Neuronal stem cell (in vitro differentiated cells): ENCODE measurements at regions not wholly inside any gene's neighbourhood (a gene's known extent, or its start where the extent isn't known, plus 50 kb on each side); places are given as distances from the start of the nearest gene placed in this dataset.

Source experiments
- DNase-seq: peaks from one replicate; pipeline ENCODE4 v3.0.0-alpha.2; 2013; ENCODE audit warnings: low spot score
- H2AFZ ChIP-seq: one replicate; pipeline ENCODE4 v1.6.1; 2013; ENCODE audit warnings: mild to moderate bottlenecking, low read length, inconsistent platforms
- H2AK5ac ChIP-seq: 2 replicates; pipeline ENCODE4 v1.6.1; 2013; ENCODE audit warnings: low read depth, mild to moderate bottlenecking, inconsistent platforms, low read length, moderate library complexity, mixed read lengths
- H2BK120ac ChIP-seq: 2 replicates; pipeline ENCODE4 v1.6.1; 2013; ENCODE audit warnings: low read depth, mild to moderate bottlenecking, inconsistent platforms, low read length, moderate library complexity, mixed read lengths
- H2BK12ac ChIP-seq: one replicate; pipeline ENCODE4 v1.6.1; 2013; ENCODE audit warnings: low read length, inconsistent platforms
- H2BK15ac ChIP-seq: 2 replicates; pipeline ENCODE4 v1.6.1; 2013; ENCODE audit warnings: mild to moderate bottlenecking, low read length, inconsistent platforms, mixed read lengths
- H2BK5ac ChIP-seq: one replicate; pipeline ENCODE4 v1.6.1; 2013; ENCODE audit warnings: inconsistent platforms, mild to moderate bottlenecking, low read length, moderate library complexity
- H3K14ac ChIP-seq: one replicate; pipeline ENCODE4 v1.6.1; 2013; ENCODE audit warnings: low read length, inconsistent platforms
- H3K18ac ChIP-seq: 2 replicates; pipeline ENCODE4 v1.6.1; 2013; ENCODE audit warnings: low read length, inconsistent platforms
- H3K23ac ChIP-seq: 2 replicates; pipeline ENCODE4 v1.6.1; 2013; ENCODE audit warnings: low read depth, mild to moderate bottlenecking, mixed read lengths, low read length, inconsistent platforms; ENCODE audit not compliant: poor library complexity
- H3K27ac ChIP-seq: replicated peaks from 3 replicates; pipeline ENCODE4 v1.5.1; 2013; ENCODE audit warnings: low read length, inconsistent platforms
- H3K27me3 ChIP-seq, 3 experiments: 2 replicates each; pipeline ENCODE4 v1.6.1; 2013; ENCODE audit warnings: low read length in 3 of 3, mild to moderate bottlenecking in 2 of 3, inconsistent platforms in 1 of 3, low read depth in 1 of 3, mixed read lengths in 1 of 3, moderate library complexity in 1 of 3; ENCODE audit not compliant: control insufficient read depth in 3 of 3, insufficient read depth in 3 of 3
- H3K36me3 ChIP-seq, 2 donors: replicated peaks in 1 of 2; 2 replicates each; pipeline ENCODE4 v1.6.1; 2013; ENCODE audit warnings: low read length in 2 of 2; ENCODE audit not compliant: control insufficient read depth in 2 of 2, insufficient read depth in 2 of 2
- H3K4ac ChIP-seq: 2 replicates; pipeline ENCODE4 v1.6.1; 2013; ENCODE audit warnings: inconsistent platforms, mild to moderate bottlenecking, low read length, moderate library complexity
- H3K4me1 ChIP-seq, 2 donors: 1 replicate in 1 of 2; 2 replicates in 1 of 2; pipeline ENCODE4 v1.6.1; 2013; ENCODE audit warnings: low read length in 2 of 2, low read depth in 1 of 2; ENCODE audit not compliant: control insufficient read depth in 2 of 2, insufficient read depth in 1 of 2
- H3K4me2 ChIP-seq: one replicate; pipeline ENCODE4 v1.6.1; 2013; ENCODE audit warnings: mild to moderate bottlenecking, low read length, inconsistent platforms; ENCODE audit not compliant: insufficient read depth, poor library complexity, severe bottlenecking
- H3K4me3 ChIP-seq, 2 donors: 2 replicates each; pipeline ENCODE4 v1.5.1; 2013; ENCODE audit warnings: low read length in 2 of 2, mild to moderate bottlenecking in 2 of 2, inconsistent platforms in 1 of 2, moderate library complexity in 1 of 2
- H3K79me1 ChIP-seq: one replicate; pipeline ENCODE4 v1.6.1; 2013; ENCODE audit warnings: low read depth, mild to moderate bottlenecking, inconsistent platforms, low read length, moderate library complexity
- H3K9ac ChIP-seq: one replicate; pipeline ENCODE4 v1.6.1; 2013; ENCODE audit warnings: mild to moderate bottlenecking, low read depth, low read length, inconsistent platforms; ENCODE audit not compliant: poor library complexity
- H3K9me3 ChIP-seq, 2 donors: replicated peaks in 1 of 2; 2 replicates each; pipeline versions ENCODE3 to v1.6.1; 2013; ENCODE audit warnings: low read length in 2 of 2, mild to moderate bottlenecking in 2 of 2, inconsistent platforms in 1 of 2, low read depth in 1 of 2, mixed read lengths in 1 of 2, moderate library complexity in 1 of 2; ENCODE audit not compliant: control insufficient read depth in 2 of 2, insufficient read depth in 1 of 2
- H4K8ac ChIP-seq: one replicate; pipeline ENCODE4 v1.6.1; 2013; ENCODE audit warnings: low read depth, mild to moderate bottlenecking, inconsistent platforms, low read length, moderate library complexity
- H4K91ac ChIP-seq: one replicate; pipeline ENCODE4 v1.6.1; 2013; ENCODE audit warnings: low read length, low read depth, mild to moderate bottlenecking, inconsistent platforms; ENCODE audit not compliant: poor library complexity
- WGBS, 2 donors: extraction: QIAGEN DNeasy Blood & Tissue Kit; methylation state at CpG; one replicate each; pipeline ENCODE4 v1.1.7; 2013; ENCODE audit warnings: missing lambda C conversion rate in 2 of 2, mixed read lengths in 1 of 2; ENCODE audit not compliant: insufficient read length in 2 of 2, insufficient replicate concordance in 1 of 2; ENCODE audit errors: extremely low coverage in 2 of 2; 5-methylcytosine and 5-hydroxymethylcytosine counted together

DNA sequence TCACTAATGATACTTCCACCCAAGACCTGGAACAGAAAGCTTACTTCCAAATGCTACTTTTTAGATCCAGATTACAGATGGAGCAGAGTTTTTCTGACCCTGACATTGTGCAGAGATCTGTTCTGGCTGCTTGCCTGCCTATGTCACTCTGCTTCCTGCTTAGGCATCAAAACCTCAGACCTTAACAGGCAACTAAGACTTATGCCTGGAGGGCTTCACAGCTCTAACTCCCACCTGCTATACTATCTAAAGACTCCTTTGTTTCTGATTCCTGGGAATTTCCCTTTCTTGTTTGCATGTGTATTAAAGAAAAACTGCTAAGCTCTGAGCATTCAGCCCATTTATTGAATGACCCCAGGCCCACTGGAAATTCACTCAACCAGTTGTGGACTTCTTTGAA lies 157.4 kb upstream of the NPHP3 start:
- H2AFZ ChIP-seq = no peak overlapping the region
- no peak overlapping the region for H2BK5ac ChIP-seq
- H2BK12ac ChIP-seq = no peak overlapping the region
- no peak overlapping the region for H3K18ac ChIP-seq
- H3K27ac ChIP-seq = no peak overlapping the region
- no peak overlapping the region for H2AK5ac ChIP-seq
- H3K9me3 ChIP-seq = no peaks in the 10 kb centered on the region
- no peak overlapping the region for H3K4me2 ChIP-seq
- H3K14ac ChIP-seq = no peak overlapping the region
- H3K27me3 ChIP-seq = no peaks in the 10 kb centered on the region
- H3K36me3 ChIP-seq = no peaks in the 10 kb centered on the region
- H3K79me1 ChIP-seq = peaks cover 3% of the 10 kb centered on the region
- DNase-seq = no peak
- H4K91ac ChIP-seq = no peak overlapping the region
- no peak overlapping the region for H3K23ac ChIP-seq
- no peaks in the 10 kb centered on the region for H3K4me1 ChIP-seq
- H3K9ac ChIP-seq = no peak overlapping the region
- H3K4ac ChIP-seq = no peak overlapping the region
- no peak overlapping the region for H3K4me3 ChIP-seq
- no peak overlapping the region for H2BK120ac ChIP-seq
- no peak overlapping the region for H4K8ac ChIP-seq
- no peak overlapping the region for H2BK15ac ChIP-seq

DNA sequence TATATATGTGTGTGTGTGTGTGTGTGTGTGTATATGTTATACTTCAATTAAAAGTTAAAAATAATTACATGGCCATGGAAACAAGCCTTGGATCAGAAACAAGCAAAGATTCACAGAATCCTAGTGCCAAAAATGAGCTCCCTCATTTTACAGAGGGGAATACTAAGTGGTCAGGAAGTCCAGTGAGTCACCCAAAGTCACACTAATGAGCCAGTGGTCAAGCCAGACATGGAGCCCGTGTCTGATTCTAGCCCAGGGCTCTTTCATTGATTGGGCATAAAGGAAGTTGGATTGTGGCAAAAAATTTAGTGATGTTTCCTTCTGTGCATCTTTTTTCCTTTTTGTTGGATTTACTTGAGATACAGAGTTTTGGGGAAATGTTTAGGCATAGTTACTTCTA lies 152.5 kb upstream of the NPHP3 start:
- no peak overlapping the region for H3K18ac ChIP-seq
- H3K4me2 ChIP-seq = no peak overlapping the region
- no peak overlapping the region for H3K4ac ChIP-seq
- no peaks in the 10 kb centered on the region for H3K79me1 ChIP-seq
- no peaks in the 10 kb centered on the region for H3K36me3 ChIP-seq
- no peak overlapping the region for H2BK5ac ChIP-seq
- no CpG with 5 or more reads among the region's 1 CpG for WGBS, 2 donors
- H4K8ac ChIP-seq = no peak overlapping the region
- no peak overlapping the region for H2BK15ac ChIP-seq
- H2BK120ac ChIP-seq = no peak overlapping the region
- H2AFZ ChIP-seq = no peak overlapping the region
- H2BK12ac ChIP-seq = no peak overlapping the region
- H3K4me1 ChIP-seq = peaks cover 0 to 2% of the 10 kb centered on the region in 2 donors
- no peak overlapping the region for H3K23ac ChIP-seq
- no peak overlapping the region for H3K27ac ChIP-seq
- no peak overlapping the region for H2AK5ac ChIP-seq
- no peak overlapping the region for H3K9ac ChIP-seq
- H4K91ac ChIP-seq = no peak overlapping the region
- DNase-seq = no peak
- no peaks in the 10 kb centered on the region for H3K27me3 ChIP-seq
- H3K14ac ChIP-seq = no peak overlapping the region
- H3K9me3 ChIP-seq = no peaks in the 10 kb centered on the region
- H3K4me3 ChIP-seq = no peak overlapping the region

DNA sequence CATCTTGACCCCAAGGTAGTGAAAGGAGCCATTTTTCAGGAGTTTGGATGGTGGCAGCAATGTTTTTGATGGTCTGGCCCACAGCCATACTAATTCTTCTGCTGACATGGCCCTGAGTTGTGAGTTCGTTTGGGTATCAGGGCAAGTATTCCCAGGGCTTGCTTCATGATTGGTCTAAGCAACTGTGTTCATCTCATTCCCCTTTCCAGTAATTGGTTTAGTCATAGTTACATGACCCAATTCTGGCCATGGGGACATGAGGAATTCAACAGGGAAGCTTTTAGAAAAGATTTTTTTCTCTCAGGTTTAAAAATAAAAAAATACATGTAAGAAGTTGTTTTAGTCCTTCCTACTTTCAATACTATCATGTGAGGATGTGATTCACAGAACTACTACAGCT lies 150.5 kb upstream of the NPHP3 start:
- WGBS, 2 donors = no CpG with 5 or more reads among the region's 1 CpG
- H3K79me1 ChIP-seq = no peaks in the 10 kb centered on the region
- no peak overlapping the region for H3K27ac ChIP-seq
- no peak overlapping the region for H4K91ac ChIP-seq
- H2AK5ac ChIP-seq = no peak overlapping the region
- no peak overlapping the region for H3K4me3 ChIP-seq
- no peak overlapping the region for H3K4me2 ChIP-seq
- H2AFZ ChIP-seq = no peak overlapping the region
- no peak overlapping the region for H3K4ac ChIP-seq
- H2BK5ac ChIP-seq = no peak overlapping the region
- H3K18ac ChIP-seq = no peak overlapping the region
- H4K8ac ChIP-seq = no peak overlapping the region
- no peak overlapping the region for H3K9ac ChIP-seq
- no peaks in the 10 kb centered on the region for H3K27me3 ChIP-seq
- no peak for DNase-seq
- H2BK120ac ChIP-seq = no peak overlapping the region
- H2BK12ac ChIP-seq = no peak overlapping the region
- no peaks in the 10 kb centered on the region for H3K36me3 ChIP-seq
- H3K14ac ChIP-seq = no peak overlapping the region
- H3K23ac ChIP-seq = no peak overlapping the region
- H2BK15ac ChIP-seq = no peak overlapping the region
- no peaks in the 10 kb centered on the region for H3K9me3 ChIP-seq
- peaks cover 0 to 2% of the 10 kb centered on the region in 2 donors for H3K4me1 ChIP-seq

DNA sequence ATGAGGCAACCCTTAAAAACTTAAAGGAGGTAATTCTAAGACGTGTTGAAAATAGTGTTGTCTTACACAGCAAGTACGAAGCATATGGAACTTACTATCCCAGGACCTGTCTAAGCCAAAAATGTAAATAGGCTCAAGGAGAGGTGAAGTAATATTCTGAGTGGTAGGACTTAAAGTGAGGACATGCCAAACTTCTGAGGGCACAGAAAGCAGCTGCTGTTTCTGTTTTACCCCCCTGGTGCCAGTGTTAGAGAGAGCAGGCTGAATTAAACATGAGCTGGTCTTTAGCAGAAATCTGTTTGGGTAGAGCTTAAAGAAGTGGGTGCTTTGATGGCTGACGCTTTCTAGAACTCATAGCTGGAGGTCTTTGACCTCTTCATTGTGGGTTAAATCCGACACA lies 149.7 kb upstream of the NPHP3 start:
- no peaks in the 10 kb centered on the region for H3K9me3 ChIP-seq
- H2BK15ac ChIP-seq = no peak overlapping the region
- no peak for DNase-seq
- no peak overlapping the region for H3K4me2 ChIP-seq
- no peak overlapping the region for H2AK5ac ChIP-seq
- no peak overlapping the region for H4K8ac ChIP-seq
- H3K4me1 ChIP-seq = peaks cover 0 to 2% of the 10 kb centered on the region in 2 donors
- no peak overlapping the region for H3K4me3 ChIP-seq
- H3K27ac ChIP-seq = no peak overlapping the region
- no peak overlapping the region for H2BK5ac ChIP-seq
- H3K79me1 ChIP-seq = no peaks in the 10 kb centered on the region
- no peak overlapping the region for H2BK120ac ChIP-seq
- H3K18ac ChIP-seq = no peak overlapping the region
- no peaks in the 10 kb centered on the region for H3K27me3 ChIP-seq
- H3K9ac ChIP-seq = no peak overlapping the region
- WGBS, 2 donors = no CpG with 5 or more reads among the region's 4 CpGs
- H2BK12ac ChIP-seq = no peak overlapping the region
- H4K91ac ChIP-seq = no peak overlapping the region
- no peak overlapping the region for H2AFZ ChIP-seq
- no peaks in the 10 kb centered on the region for H3K36me3 ChIP-seq
- H3K23ac ChIP-seq = no peak overlapping the region
- no peak overlapping the region for H3K4ac ChIP-seq
- H3K14ac ChIP-seq = no peak overlapping the region
